Uterus (tissue), 3 donors: ENCODE measurements at regions not wholly inside any gene's neighbourhood (a gene's known extent, or its start where the extent isn't known, plus 50 kb on each side); places are given as distances from the start of the nearest gene placed in this dataset.

Experiments
- DNase-seq, 2 donors: peaks; one replicate each; pipeline ENCODE4 v3.0.0-alpha.2; 2019 to 2020
- H3K27ac ChIP-seq, 2 donors: fragments of 200-600 bp; sonication (generic); 1 replicate in 1 of 2; 2 replicates in 1 of 2; pipeline ENCODE4 v1.5.1; 2016 to 2018
- H3K27me3 ChIP-seq, 2 donors: fragments of 200-600 bp; sonication (generic); one replicate each; pipeline ENCODE4 v1.5.1; 2018 to 2019; ENCODE audit warnings: control low read depth in 1 of 2
- H3K36me3 ChIP-seq, 2 donors: fragments of 200-600 bp; sonication (generic); one replicate each; pipeline ENCODE4 v1.5.1; 2019; ENCODE audit warnings: control low read depth in 1 of 2
- H3K4me1 ChIP-seq, 2 donors: fragments of 200-600 bp; sonication (generic); one replicate each; pipeline ENCODE4 v1.5.1; 2018 to 2019; ENCODE audit warnings: control low read depth in 1 of 2
- H3K4me3 ChIP-seq, 2 donors: fragments of 200-600 bp; sonication (generic); 1 replicate in 1 of 2; 2 replicates in 1 of 2; pipeline ENCODE4 v1.5.1; 2018 to 2019; ENCODE audit warnings: mild to moderate bottlenecking in 1 of 2
- H3K9me3 ChIP-seq, 2 donors: fragments of 200-600 bp; sonication (generic); one replicate each; pipeline ENCODE4 v1.5.1; 2019; ENCODE audit warnings: control low read depth in 1 of 2
- CTCF ChIP-seq, 4 experiments: fragments of 200-600 bp in 2 of 4; fragments of 450-650 bp in 2 of 4; sonication (generic) in 2 of 4; IDR thresholded peaks; one replicate each; pipeline ENCODE4 v1.5.1; 2016 to 2019; ENCODE audit warnings: antibody characterized with exemption in 4 of 4, mild to moderate bottlenecking in 2 of 4, moderate library complexity in 1 of 4
- POLR2A ChIP-seq, 2 donors: fragments of 450-650 bp; IDR thresholded peaks; one replicate each; pipeline ENCODE4 v1.6.1; 2016; ENCODE audit warnings: antibody characterized with exemption in 2 of 2, mild to moderate bottlenecking in 1 of 2, moderate library complexity in 1 of 2
- intact Hi-C: fragments of 100-400 bp; cut with DNase I; formaldehyde crosslinking; loops from one replicate; pipeline ENCODE4 v1.15.1; 2023; ENCODE audit warnings: low total_unique reads
- donor health status: DM: yes; HTN: yes; CAD: no.

GRCh38 chr10:65032867-65033769 is 1511.9 kb downstream of the REEP3 start:
- DNase-seq = no peak
- Histone ChIP-seq H3K4me1 (no peaks in the 10 kb centered on the region), H3K36me3 (no peaks in the 10 kb centered on the region), H3K4me3 (no peak overlapping the region), H3K9me3 (no peaks in the 10 kb centered on the region), H3K27me3 (no peaks in the 10 kb centered on the region), H3K27ac (no peak overlapping the region)
- no peak for TF ChIP-seq POLR2A (IDR thresholded peaks at IDR 0.05)
- TF ChIP-seq CTCF (IDR thresholded peaks at IDR 0.05) = no peak
- intact Hi-C loops = no loop called here

- no peak overlapping the region for H3K4me3 ChIP-seq
- H3K27ac ChIP-seq = no peak overlapping the region
- no peak for TF ChIP-seq POLR2A (IDR thresholded peaks at IDR 0.05)
- no peak for TF ChIP-seq CTCF (IDR thresholded peaks at IDR 0.05)
- no peak for DNase-seq
- H3K4me1 ChIP-seq = no peaks in the 10 kb centered on the region
- H3K9me3 ChIP-seq = no peaks in the 10 kb centered on the region
- H3K36me3 ChIP-seq = no peaks in the 10 kb centered on the region
- intact Hi-C loops = no loop called here
- no peaks in the 10 kb centered on the region for H3K27me3 ChIP-seq
These were observed 1512.8 kb downstream of the REEP3 start for GRCh38 chr10:65033957-65034356.

DNA sequence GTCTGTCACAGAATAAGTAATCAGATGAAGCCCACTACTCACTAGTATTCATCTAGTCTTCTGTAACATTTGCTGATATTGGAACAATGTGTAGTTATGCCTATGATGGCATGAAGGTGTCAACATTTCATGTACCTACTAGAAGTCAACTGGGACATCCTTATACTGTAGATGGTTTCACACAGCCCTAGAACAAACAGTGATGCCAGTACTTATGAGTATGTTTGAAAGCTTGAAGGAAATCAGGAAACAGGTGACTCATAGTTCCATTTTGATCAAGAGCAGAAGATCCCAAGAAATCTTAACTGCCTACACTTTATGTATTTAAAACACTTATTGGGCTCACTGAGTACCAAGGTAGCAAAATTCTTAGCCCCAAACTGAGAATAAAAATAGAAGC is 1519.6 kb downstream of the REEP3 start:
- no peak for TF ChIP-seq POLR2A (IDR thresholded peaks at IDR 0.05)
- no peak for TF ChIP-seq CTCF (IDR thresholded peaks at IDR 0.05)
- no peaks in the 10 kb centered on the region for H3K36me3 ChIP-seq
- no peak overlapping the region for H3K27ac ChIP-seq
- H3K27me3 ChIP-seq = no peaks in the 10 kb centered on the region
- intact Hi-C loops = no loop called here
- no peaks in the 10 kb centered on the region for H3K4me1 ChIP-seq
- no peak overlapping the region for H3K4me3 ChIP-seq
- no peaks in the 10 kb centered on the region for H3K9me3 ChIP-seq
- DNase-seq = no peak

GRCh38 chr10:65041307-65041706 is 1520.1 kb downstream of the REEP3 start:
- H3K27me3 ChIP-seq = no peaks in the 10 kb centered on the region
- H3K4me1 ChIP-seq = no peaks in the 10 kb centered on the region
- no peaks in the 10 kb centered on the region for H3K36me3 ChIP-seq
- no peak for DNase-seq
- H3K4me3 ChIP-seq = no peak overlapping the region
- H3K27ac ChIP-seq = no peak overlapping the region
- no peaks in the 10 kb centered on the region for H3K9me3 ChIP-seq
- intact Hi-C loops = no loop called here
- no peak for TF ChIP-seq POLR2A (IDR thresholded peaks at IDR 0.05)
- no peak for TF ChIP-seq CTCF (IDR thresholded peaks at IDR 0.05)

DNA sequence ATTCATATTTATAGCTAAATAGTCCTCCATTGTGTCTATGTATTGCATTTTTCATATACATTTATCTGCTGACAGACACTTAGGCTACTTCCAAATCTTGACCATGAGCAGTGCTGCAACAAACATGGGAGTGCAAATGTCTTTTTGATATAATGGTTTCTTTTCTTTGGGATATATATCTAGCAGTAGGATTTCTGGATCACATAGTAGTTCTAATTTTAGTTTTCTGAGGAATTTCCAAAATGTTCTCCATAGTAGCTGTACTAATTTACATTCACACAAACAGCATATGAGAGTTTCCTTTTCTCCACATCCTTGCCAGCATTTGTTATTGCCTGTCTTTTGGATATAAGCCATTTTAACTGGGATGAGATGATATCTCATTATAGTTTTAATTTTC is 1521.3 kb downstream of the REEP3 start:
- TF ChIP-seq CTCF (IDR thresholded peaks at IDR 0.05) (no peak), POLR2A (IDR thresholded peaks at IDR 0.05) (no peak)
- intact Hi-C loops = no loop called here

More for the DNA sequence above, 1521.3 kb downstream of the REEP3 start:
- Histone ChIP-seq H3K4me1 (no peaks in the 10 kb centered on the region), H3K27ac (no peak overlapping the region), H3K36me3 (no peaks in the 10 kb centered on the region), H3K27me3 (no peaks in the 10 kb centered on the region), H3K4me3 (no peak overlapping the region), H3K9me3 (no peaks in the 10 kb centered on the region)
- DNase-seq = no peak
